ENCODE measurements at regions not wholly inside any gene's neighbourhood (a gene's known extent, or its start where the extent isn't known, plus 50 kb on each side); places are given as distances from the start of the nearest gene placed in this dataset.

GRCh38 chr22:22366537-22366936, 122.0 kb downstream of the VPREB1 start (continued):
- TF ChIP-seq ZNF407 (CRISPR knock-in tag; IDR thresholded peaks at IDR 0.05; ENCODE audit: not compliant biosample characterization) (no peak), CREM (IDR thresholded peaks at IDR 0.05) (no peak), CREM (CRISPR knock-in tag; IDR thresholded peaks at IDR 0.05) (no peak), CEBPG (CRISPR knock-in tag; IDR thresholded peaks at IDR 0.05) (no peak), CBX5 (CRISPR knock-in tag; IDR thresholded peaks at IDR 0.05; ENCODE audit: borderline replicate concordance) (no peak), RXRA (CRISPR knock-in tag; IDR thresholded peaks at IDR 0.05) (no peak), PHB2 (IDR thresholded peaks at IDR 0.05; ENCODE audit: partially characterized antibody) (no peak), CTCF (CRISPR knock-in tag; IDR thresholded peaks at IDR 0.05) (no peak), MBD4 (IDR thresholded peaks at IDR 0.05; ENCODE audit: borderline replicate concordance, low read length) (no peak), LBX2 (CRISPR knock-in tag; IDR thresholded peaks at IDR 0.05; ENCODE audit: borderline replicate concordance) (no peak), GPBP1L1 (CRISPR knock-in tag; IDR thresholded peaks at IDR 0.05) (no peak), SRSF1 (optimal IDR thresholded peaks at IDR 0.05; ENCODE audit: low read depth, low read length) (no peak), TBL1XR1 (IDR thresholded peaks at IDR 0.05; ENCODE audit: borderline replicate concordance, low read length, partially characterized antibody) (no peak)

All from HepG2 (cell line).